HFFc6 (cell line): ENCODE measurements at regions not wholly inside any gene's neighbourhood (a gene's known extent, or its start where the extent isn't known, plus 50 kb on each side); places are given as distances from the start of the nearest gene placed in this dataset.
A peak's percentile ranks its signal among the peaks of the same experiment; 100 is the strongest.

Source experiments
- DNase-seq: peaks from one replicate; pipeline ENCODE4 v3.0.0-alpha.2; 2018
- H3K27ac Mint-ChIP-seq: 2 replicates; pipeline ENCODE4 v1.8.0; 2020; ENCODE audit warnings: mild to moderate bottlenecking, mixed read lengths
- H3K27me3 Mint-ChIP-seq: 2 replicates; pipeline ENCODE4 v1.8.0; 2021; ENCODE audit warnings: mild to moderate bottlenecking, moderate library complexity, mixed read lengths; ENCODE audit not compliant: insufficient read depth
- H3K36me3 Mint-ChIP-seq: 2 replicates; pipeline ENCODE4 v1.8.0; 2021; ENCODE audit warnings: low read depth, mixed read lengths
- H3K4me1 Mint-ChIP-seq: 2 replicates; pipeline ENCODE4 v1.8.0; 2020; ENCODE audit warnings: low read depth, mixed read lengths
- H3K4me3 Mint-ChIP-seq: 2 replicates; pipeline ENCODE4 v1.8.0; 2020; ENCODE audit warnings: mild to moderate bottlenecking, moderate library complexity, mixed read lengths
- H3K9me3 Mint-ChIP-seq: 2 replicates; pipeline ENCODE4 v1.8.0; 2020; ENCODE audit warnings: mild to moderate bottlenecking, mixed read lengths
- CTCF ChIP-seq: fragments of 200-600 bp; sonication (generic); IDR thresholded peaks from 2 replicates; pipeline ENCODE4 v1.5.0; 2021; ENCODE audit warnings: antibody characterized with exemption, mild to moderate bottlenecking

- H3K27ac Mint-ChIP-seq: no peak overlapping the region
- H3K9me3 Mint-ChIP-seq: no peaks in the 10 kb centered on the region
- H3K36me3 Mint-ChIP-seq: no peaks in the 10 kb centered on the region
- no peak for DNase-seq
- H3K4me3 Mint-ChIP-seq: no peak overlapping the region
- H3K4me1 Mint-ChIP-seq: peaks cover 11% of the 10 kb centered on the region
- no peak for TF ChIP-seq CTCF
- peaks cover 1% of the 10 kb centered on the region for H3K27me3 Mint-ChIP-seq
These were observed 54.4 kb upstream of the IQCM start for GRCh38 chr4:149870008-149870407.

GRCh38 chr4:149881744-149882143 is 66.1 kb upstream of the IQCM start:
- Mint-ChIP-seq H3K9me3 (no peaks in the 10 kb centered on the region), H3K4me1 (no peaks in the 10 kb centered on the region), H3K27ac (no peak overlapping the region), H3K4me3 (no peak overlapping the region), H3K27me3 (no peaks in the 10 kb centered on the region), H3K36me3 (no peaks in the 10 kb centered on the region)
- no peak for TF ChIP-seq CTCF
- DNase-seq: no peak

- H3K9me3 Mint-ChIP-seq: no peaks in the 10 kb centered on the region
- H3K4me3 Mint-ChIP-seq: no peak overlapping the region
- no peak for TF ChIP-seq CTCF
- no peak for DNase-seq
- H3K27ac Mint-ChIP-seq: no peak overlapping the region
- no peaks in the 10 kb centered on the region for H3K4me1 Mint-ChIP-seq
- H3K36me3 Mint-ChIP-seq: no peaks in the 10 kb centered on the region
- H3K27me3 Mint-ChIP-seq: no peaks in the 10 kb centered on the region
These were observed 66.6 kb upstream of the IQCM start for GRCh38 chr4:149882251-149882650.

- Mint-ChIP-seq H3K27me3 (no peaks in the 10 kb centered on the region), H3K27ac (no peak overlapping the region), H3K9me3 (no peaks in the 10 kb centered on the region), H3K36me3 (no peaks in the 10 kb centered on the region), H3K4me3 (no peak overlapping the region), H3K4me1 (no peaks in the 10 kb centered on the region)
- DNase-seq: no peak
- no peak for TF ChIP-seq CTCF
These were observed 68.4 kb upstream of the IQCM start for GRCh38 chr4:149884046-149884445.

- Mint-ChIP-seq H3K36me3 (no peaks in the 10 kb centered on the region), H3K27ac (peak overlapping the region; percentile 12; the same call in 1 of the 2 replicates), H3K4me3 (no peak overlapping the region), H3K27me3 (no peaks in the 10 kb centered on the region), H3K4me1 (peaks cover under 1% of the 10 kb centered on the region), H3K9me3 (no peaks in the 10 kb centered on the region)
- no peak for TF ChIP-seq CTCF
- DNase-seq: no peak
These were observed 69.0 kb upstream of the IQCM start for GRCh38 chr4:149884529-149885181.

- peak; percentile 85 for DNase-seq
- H3K4me3 Mint-ChIP-seq: peak overlapping the region; percentile 40
- H3K4me1 Mint-ChIP-seq: peaks cover 13% of the 10 kb centered on the region
- TF ChIP-seq CTCF: no peak
- peak overlapping the region; percentile 73 for H3K27ac Mint-ChIP-seq
- H3K9me3 Mint-ChIP-seq: no peaks in the 10 kb centered on the region
- no peaks in the 10 kb centered on the region for H3K27me3 Mint-ChIP-seq
- H3K36me3 Mint-ChIP-seq: no peaks in the 10 kb centered on the region
These were observed 70.3 kb upstream of the IQCM start for GRCh38 chr4:149885896-149886295.
